HuH-7.5 (cell line): ENCODE measurements at regions not wholly inside any gene's neighbourhood (a gene's known extent, or its start where the extent isn't known, plus 50 kb on each side); places are given as distances from the start of the nearest gene placed in this dataset.
"Not testable (repeated sequence)": the region's sequence is repeated elsewhere in the genome, so short reads cannot be mapped to it uniquely, and the experiment has no call there.

ENCODE experiments used
- DNase-seq: peaks from one replicate; pipeline ENCODE4 v3.0.0; 2011; ENCODE audit warnings: low spot score

DNA sequence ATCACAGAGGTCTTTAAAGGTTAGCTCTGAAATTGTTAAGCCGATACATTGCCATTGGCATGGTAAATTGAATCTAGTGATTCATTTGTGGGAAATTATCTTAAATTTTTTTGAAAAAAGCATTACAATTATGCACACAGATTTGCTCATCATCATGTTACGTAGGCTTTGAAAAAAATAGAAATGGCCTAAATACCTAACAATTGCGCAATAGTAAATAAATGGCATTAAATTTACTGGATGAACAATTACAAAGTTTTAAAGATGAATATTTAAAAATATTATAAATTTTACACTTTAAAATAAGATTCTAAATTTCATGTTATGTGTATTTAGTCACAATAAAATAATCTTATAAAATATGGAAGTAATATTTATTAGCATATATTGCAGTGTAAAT, 171.3 kb downstream of the RPRM start:
- no peak for DNase-seq

DNA sequence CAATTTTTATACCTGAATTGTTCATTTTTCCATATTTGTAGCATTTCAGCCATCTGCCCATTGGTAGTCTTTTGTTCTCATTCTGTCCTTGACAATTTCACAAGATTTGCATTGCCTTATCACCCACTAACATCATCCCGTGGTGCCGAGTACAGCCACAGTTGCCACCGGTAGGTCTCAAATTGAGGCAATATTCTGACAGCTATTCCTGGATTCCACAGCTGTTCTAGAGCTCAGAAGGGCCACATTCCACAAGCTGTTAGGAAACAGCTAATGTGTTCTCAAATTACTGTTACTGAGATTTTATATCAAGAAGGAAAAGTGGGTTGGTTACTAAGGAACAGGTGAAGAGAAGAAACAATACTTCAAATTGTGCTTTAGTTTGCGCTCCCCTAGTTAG, 178.8 kb downstream of the RPRM start:
- no peak for DNase-seq

DNA sequence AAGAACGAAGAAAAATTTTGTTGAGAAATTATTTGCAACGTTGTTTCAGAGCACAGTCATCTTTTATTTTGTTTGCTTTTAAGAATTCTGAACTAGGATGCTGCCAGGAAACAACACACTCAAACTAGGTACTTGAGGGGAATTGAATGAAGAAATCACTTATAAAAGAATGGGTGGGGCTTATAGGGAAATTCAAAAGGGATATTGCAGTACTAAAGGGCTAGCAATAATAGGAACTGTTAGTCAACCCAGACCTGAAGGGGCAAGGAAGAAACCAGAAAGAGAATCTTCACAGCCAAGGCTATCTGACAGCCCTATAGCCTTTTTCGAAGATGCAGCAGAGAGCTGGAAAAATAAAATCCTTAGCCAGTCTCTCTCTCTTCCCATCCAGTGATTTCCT, 179.3 kb downstream of the RPRM start:
- no peak for DNase-seq

DNA sequence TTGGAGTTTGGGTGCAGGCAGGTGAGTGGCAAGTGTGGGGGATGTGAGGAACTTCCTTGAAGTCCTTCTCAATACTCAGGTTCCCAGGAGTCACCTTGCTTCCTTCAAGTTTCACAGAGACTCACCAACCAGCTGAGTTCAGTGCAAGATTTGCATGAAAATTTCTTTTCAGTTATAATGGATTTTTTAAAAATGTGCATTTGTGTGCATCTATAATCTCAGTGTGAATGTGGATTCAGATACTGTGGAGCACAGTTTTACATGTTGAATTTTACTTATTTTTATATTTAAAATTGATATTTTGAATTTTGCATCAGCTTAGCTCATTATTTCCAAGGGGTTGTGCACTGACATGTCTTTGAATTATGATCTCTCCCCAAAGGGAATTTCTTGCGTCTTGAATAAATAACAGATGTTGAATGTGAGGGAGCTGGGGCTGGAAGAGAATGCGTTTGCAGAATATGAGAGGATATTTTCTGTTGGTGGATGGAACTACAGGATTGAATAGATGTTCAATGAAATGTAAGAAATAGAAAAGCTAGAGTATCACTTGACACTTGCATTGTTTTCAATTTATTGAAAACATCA, 184.3 kb downstream of the RPRM start:
- DNase-seq: no peak

DNA sequence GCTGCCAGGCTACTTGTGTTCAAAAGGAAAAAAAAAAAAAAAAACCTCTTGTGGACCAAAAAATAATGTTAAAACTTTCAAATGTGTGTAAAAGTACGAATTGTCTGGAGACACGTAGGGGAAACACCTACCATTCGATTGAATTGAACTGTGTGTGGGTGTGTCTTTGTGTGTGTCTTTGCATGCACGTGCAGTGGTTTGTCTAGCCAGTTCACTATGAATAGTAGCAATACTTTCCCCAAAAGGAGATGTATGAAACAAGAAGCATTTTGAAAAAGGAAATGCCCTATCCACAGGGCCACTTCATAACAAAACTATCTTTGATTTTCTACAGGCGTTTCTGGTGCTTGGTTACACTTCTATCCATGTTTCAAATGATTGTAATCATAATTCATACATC, 186.8 kb downstream of the RPRM start:
- no peak for DNase-seq

DNA sequence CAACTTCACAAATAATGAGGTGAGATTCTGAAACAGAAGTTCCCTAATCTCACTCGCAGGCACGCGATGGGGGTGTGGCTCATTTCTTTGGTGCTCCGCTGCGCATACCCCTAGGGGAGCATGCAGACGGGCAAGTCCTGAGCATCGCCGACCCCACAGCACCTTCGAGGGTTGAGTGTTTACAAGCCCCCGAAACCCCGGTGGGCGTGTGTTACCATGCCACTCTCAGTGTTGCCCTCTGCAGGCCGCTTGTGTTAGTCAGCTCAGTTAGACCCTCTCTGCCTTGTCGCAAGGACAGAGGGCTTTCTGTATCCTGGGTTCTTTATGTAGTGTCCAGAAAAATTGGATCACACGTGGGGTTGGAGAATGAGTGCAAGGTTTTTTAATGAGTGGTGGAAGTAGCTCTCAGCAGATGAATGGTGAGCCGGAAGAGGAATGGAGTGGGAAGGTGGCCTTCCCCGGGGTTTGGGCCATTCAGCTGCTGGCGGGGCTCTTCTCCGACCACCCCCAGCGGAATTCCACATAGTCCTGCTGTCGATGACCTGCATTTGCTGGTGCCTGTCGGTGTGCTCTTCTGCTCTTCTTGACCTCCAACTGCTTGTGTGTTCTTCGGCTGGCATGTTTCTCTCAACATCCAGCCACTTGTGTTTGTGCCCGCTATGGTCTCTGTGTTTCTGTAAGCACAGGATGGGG, 191.3 kb downstream of the RPRM start:
- no peak for DNase-seq

DNA sequence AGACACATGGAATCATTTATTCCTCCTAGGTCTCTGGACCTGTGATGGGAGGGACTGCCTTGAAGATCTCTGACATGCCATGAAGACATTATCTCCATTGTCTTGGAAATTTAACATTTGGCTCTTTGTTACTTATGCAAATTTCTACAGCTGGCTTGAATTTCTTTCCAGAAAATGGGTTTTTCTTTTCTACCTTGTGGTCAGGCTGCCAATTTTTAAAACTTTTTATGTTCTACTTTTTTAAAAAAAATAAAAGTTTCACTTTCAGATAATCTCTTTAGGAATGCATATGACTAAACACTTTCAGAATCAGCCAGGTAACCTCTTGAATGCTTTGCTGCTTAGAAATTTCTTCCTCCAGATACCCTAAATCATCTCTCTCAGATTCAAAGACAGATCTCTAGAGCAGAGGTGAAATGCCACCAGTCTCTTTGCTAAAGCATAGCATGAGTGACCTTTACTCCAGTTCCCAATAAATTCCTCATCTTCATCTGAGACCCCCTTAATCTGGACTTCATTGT, 209.6 kb downstream of the RPRM start:
- no peak for DNase-seq

DNA sequence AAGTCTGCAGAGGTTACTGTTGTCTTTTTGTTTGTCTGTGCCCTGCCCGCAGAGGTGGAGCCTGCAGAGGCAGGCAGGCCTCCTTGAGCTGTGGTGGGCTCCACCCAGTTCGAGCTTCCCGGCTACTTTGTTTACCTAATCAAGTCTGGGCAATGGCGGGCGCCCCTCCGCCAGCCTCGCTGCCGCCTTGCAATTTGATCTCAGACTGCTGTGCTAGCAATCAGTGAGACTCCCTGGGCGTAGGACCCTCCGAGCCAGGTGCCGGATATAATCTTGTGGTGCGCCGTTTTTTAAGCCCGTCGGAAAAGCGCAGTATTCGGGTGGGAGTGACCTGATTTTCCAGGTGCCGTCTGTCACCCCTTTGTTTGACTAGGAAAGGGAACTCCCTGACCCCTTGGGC, 221.7 kb downstream of the RPRM start:
- DNase-seq: not testable (repeated sequence)

DNA sequence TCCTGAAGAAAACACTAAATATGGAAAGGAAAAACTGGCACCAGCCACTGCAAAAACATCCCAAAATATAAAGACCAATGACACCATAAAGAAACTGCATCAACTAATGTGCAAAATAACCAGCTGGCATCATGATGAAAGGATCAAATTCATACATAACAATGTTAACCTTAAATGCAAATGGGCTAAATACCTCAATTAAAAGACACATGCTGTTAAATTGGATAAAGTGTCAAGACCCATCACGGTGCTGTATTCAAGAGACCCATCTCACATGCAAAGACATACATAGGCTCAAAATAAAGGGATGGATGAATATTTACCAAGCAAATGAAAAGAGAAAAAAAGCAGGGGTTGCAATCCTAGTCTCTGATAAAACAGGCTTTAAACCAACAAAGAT, 231.9 kb downstream of the RPRM start:
- not testable (repeated sequence) for DNase-seq

DNA sequence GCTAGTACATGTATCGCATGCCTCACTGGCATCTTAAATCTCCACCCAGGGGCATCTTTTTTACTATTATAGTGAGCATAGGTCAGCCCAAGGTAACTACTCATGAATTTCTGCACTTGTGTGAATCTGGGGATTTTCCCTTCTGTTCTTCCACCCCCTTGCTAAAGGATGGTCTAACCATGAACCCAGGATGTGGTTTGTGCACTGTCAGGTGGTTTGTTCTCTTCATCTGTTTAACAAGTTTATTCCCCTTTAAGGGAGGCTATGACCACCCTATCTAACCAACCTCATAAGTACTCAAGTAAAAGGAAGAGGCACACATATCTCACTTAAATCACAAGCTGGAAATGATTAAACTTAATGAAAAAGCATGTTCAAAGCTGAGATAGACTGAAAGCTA, 243.0 kb downstream of the RPRM start:
- no peak for DNase-seq

DNA sequence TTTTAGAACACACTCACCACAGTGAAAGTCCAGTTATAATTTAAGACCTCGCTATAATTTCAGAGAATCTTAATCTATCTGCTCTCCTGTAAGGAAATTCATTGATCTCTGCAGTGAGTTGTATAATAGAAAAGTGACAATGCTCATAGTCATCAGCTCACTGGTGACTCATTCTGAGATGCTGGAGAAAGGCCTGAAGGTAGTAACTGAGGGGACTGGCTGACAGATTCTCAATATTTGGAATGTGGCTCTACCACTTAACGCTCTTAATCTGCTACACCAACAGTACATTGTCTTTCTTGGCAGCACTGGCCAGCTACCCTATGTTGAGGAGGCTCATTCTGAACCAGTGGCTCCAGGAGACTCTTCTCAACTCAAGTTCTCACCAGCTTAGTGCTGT, 246.1 kb downstream of the RPRM start:
- DNase-seq: no peak

DNA sequence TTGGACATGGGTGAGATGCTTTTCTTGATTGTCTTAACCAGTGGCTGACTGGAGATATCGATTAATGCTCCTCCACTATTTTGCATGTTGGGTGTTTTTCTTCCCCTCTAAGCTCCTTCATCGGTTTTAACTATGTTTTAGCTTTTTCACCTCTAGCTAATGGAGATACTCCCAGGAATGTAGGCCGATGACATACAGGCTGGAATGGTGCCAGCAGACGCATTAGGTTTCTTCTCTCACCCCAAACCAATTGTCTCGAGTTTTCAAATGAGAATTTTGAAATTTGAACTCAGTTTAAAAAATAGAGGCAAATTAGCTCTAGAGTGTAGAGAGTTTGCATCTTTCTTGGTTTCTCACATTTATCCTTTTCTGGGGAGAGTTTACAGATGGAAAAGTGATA, 247.6 kb downstream of the RPRM start:
- DNase-seq: no peak

DNA sequence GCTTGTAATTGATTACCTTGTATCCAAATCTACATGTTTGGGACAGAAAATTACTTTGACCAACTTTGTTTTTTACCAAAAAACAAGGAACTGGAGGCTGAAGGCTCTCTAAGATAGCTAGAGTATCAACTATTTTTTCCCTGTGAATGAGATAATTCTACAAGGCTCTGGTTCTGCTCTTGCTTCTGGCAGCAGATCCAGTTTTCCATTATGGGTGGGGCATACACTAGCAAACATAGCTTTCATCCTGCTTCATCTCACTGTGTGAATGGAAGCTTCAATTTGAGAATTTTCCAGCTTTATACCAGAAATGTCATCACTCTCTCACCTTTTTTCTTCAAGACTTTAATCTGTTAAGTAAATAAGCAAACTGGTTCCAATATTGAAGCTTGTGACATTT, 249.7 kb downstream of the RPRM start:
- no peak for DNase-seq

DNA sequence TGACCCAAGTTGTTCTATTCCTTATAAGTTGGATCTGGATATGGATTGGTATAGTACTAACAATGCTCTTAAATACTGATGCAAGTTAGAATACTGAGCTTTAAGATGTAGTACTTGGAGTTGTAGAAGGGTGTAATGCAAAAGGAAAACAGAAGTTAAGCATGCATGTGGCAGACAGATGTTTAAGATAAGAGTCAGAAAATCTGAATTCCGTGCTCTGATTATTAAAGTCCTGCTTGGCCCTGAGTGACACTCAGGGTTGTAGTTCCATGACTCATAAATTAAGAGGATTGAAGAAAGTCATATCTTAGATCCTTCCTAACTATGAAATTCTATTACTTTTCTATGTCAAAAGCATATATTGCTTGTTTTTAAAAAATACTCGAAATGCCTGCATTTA, 250.6 kb downstream of the RPRM start:
- DNase-seq: no peak

DNA sequence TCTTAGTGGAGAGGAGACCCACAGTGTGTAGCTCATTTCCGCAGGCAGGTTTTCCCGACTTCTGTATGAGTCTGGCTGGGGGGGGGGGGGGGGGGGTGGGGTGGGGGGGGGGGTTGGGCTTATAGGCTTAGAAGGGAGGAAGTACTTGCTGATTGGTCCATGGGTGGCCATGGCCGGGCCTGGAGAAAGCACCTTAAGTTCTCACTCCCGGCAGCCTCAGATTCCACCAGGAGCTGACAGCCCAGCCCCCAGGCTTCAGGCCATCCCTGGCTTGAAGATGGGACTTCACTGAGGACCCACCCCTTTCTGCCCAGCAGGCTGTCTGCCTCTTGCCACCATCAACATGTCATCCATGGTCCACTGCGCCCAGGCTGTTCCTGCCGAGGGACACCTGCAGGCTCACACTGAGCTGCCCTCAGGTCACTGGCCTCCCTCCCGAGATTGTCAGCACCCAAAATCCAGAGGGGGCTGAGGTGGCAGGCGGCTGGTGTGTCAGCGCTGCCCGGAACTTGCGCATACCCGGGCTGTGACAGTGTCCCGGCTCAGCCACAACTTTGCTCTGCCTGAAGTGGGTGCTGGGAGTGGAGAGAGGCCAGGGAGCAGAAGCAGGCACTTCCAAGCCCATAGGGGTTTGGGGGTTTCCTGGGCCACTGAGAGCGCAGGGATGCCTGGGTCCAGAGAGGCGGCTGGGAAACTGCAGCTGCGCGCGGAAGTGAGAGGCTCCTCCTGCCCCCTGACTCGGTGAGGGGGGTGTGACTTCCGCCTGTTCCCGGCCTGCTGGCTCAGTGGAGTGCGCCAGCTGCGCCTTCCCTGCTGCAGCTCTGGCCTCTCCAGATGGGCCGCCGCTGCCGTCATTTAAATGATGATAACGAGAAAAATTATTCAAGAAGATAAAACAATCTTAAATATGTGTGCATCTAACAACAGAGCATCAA, 256.1 kb downstream of the RPRM start:
- DNase-seq: no peak

DNA sequence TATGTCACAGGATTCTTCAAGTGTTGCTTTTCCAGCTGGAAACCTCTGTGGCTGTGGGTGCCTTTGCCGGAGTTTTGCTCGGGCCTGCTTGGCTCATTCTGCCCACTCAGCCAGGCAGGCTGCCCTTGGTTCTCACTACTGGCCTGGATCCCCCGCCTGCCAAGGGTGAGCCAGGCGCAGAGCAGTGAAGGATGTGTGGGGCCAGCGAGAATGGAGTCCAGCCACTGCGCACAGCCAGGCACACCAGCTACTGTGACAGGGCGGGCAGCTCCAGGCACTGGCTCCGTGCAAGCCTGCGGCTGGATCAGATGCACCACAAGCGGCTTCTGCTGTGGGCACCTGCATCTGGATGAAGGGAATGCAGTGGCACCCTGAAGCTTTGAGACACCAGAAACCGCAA, 257.1 kb downstream of the RPRM start:
- no peak for DNase-seq

DNA sequence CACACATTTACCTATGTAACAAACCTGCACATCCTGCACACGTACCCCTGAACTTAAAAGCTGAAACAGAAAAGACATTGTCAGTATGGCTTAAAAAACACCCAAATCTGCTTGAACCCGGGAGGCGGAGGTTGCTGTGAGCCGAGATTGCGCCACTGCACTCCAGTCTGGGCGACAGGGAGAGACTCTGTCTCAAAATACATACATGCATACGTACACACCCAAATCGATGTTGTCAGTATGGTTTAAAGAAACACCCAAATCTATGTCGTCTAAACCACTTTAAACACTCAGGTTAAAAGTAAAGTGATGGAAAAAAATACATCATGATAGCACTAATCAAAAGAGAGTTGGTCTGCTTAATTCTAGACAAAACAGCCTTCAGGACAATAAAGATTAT, 257.5 kb downstream of the RPRM start:
- no peak for DNase-seq

DNA sequence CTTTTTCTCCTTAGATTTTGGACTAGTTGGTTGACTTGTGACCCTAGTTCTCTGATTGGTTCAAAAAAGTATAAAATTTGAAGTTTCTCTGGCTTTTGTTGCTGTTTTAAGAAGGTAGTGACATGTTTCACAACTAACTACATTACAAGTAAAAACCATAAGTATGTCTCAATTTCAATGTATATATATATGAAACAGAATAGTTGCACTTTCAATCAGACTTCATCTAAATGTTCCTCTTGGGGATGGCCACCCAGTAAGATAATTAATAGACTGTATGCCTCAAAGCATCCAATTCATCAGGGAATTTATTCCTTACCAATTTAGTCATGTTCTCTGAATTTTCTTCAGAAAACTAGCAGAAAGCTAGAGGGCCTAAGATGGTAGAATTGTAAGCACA, 259.7 kb downstream of the RPRM start:
- DNase-seq: no peak

DNA sequence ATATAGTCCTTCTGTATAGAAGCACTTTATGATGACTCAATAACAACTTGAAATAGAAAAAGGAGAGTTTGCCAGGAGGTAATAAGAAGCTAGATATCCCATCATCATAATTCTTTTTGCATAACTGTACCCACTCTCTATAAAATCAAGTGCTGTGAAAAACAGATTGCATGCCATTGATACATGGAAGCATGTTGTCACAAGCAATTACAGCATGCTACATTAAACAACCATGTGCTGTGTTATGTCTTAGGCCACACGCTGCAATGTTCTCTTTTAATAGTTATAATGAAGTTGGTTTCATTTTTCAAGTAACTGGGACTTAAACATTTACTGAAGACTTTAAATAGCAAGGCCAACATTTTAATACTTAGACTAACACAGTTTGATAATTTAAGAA, 264.2 kb downstream of the RPRM start:
- DNase-seq: no peak

DNA sequence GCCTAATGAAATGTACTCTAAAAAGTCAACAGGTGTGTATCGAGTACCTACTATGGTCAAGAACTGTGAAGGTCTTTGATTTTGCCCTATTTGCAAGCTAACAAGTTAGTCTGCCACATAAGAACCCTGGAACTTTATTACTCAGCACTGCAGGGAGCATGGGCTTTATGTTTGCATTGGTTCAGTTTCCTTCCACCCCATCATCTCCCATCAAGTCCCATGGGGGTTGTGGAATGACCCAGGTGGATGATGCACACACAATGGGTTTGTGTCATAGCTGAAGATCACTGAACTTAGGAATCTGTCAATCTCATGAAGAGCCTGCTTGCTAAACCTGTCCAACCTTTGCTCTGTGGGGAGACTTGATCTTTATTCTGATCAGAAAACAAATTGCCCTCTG, 265.5 kb downstream of the RPRM start:
- no peak for DNase-seq

DNA sequence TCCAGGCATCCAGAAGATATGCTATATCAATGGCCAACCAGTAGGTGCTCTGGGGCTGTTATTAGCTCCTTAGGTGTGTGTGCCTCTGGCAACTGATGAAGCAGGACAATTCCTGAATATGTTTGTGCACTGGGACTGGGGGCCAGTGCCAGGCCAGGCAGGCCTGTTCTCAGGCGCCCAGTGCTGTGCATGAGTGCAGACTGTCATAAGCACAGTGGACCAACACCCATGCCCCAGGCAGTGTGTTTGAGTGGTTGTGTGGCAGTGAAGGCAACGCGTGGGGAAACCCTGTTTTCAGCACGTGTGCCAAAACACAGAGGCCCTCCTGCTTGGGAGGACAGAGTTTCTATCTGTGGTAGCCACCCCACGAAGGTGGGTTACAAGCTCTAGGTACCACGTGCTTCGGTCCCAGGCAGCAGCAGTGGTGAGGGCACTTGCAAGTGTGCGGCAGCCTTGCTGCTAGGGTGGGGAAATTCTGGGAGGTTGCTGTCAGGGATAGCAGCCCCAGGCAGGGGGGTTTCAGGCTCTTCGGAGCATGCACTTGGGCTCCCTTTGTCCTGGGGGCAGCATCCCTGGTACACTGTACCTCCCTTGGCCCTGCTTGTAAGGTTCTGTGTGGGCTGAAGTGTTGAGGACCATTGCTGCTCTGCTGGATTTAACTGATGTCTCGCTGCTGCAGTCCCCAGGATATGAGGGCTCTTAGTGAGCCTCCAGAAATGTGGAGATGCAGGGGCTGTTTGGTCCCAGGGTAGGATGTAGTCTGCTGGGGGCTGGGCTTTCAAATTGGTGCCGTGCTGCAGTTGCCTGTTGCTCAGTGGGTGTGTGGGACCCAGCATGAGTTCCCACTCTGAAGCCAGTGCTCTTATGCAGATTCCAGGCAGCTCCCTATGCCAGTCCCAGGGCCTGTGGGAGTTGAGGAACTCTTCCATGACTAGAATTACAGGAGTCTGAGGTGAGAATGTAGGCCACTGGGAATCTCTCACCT, 280.9 kb downstream of the RPRM start:
- no peak for DNase-seq
